ENCODE measurements at regions not wholly inside any gene's neighbourhood (a gene's known extent, or its start where the extent isn't known, plus 50 kb on each side); places are given as distances from the start of the nearest gene placed in this dataset.
"Not testable (repeated sequence)": the region's sequence is repeated elsewhere in the genome, so short reads cannot be mapped to it uniquely, and the experiment has no call there.

- DNase-seq: not testable (repeated sequence)
Observed at GRCh38 chr7:149930374-149931068, 56.8 kb downstream of the ATP6V0E2 start.

- not testable (repeated sequence) for DNase-seq
Observed at GRCh38 chr7:149933776-149934175, 60.0 kb downstream of the ATP6V0E2 start.

GRCh38 chr7:149947346-149947745, 73.6 kb downstream of the ATP6V0E2 start:
- not testable (repeated sequence) for DNase-seq

- DNase-seq: not testable (repeated sequence)
Observed at GRCh38 chr7:149948444-149948843, 74.7 kb downstream of the ATP6V0E2 start.

GRCh38 chr7:149949863-149950577, 76.3 kb downstream of the ATP6V0E2 start:
- not testable (repeated sequence) for DNase-seq

- not testable (repeated sequence) for DNase-seq
Observed at GRCh38 chr7:149950578-149950924, 76.8 kb downstream of the ATP6V0E2 start.

- not testable (repeated sequence) for DNase-seq
Observed at GRCh38 chr7:149951579-149951978, 77.8 kb downstream of the ATP6V0E2 start.

GRCh38 chr7:149958880-149959279, 85.1 kb downstream of the ATP6V0E2 start:
- DNase-seq: not testable (repeated sequence)

GRCh38 chr7:149960863-149961262, 87.1 kb downstream of the ATP6V0E2 start:
- not testable (repeated sequence) for DNase-seq

- not testable (repeated sequence) for DNase-seq
Observed at GRCh38 chr7:149961878-149962277, 88.1 kb downstream of the ATP6V0E2 start.

- not testable (repeated sequence) for DNase-seq
Observed at GRCh38 chr7:149962685-149963319, 89.0 kb downstream of the ATP6V0E2 start.

GRCh38 chr7:149963985-149964384, 90.2 kb downstream of the ATP6V0E2 start:
- DNase-seq: not testable (repeated sequence)

GRCh38 chr7:149966444-149966843, 92.7 kb downstream of the ATP6V0E2 start:
- DNase-seq: not testable (repeated sequence)

- DNase-seq: not testable (repeated sequence)
Observed at GRCh38 chr7:149972977-149973376, 99.2 kb downstream of the ATP6V0E2 start.

GRCh38 chr7:149973681-149974080, 99.9 kb downstream of the ATP6V0E2 start:
- not testable (repeated sequence) for DNase-seq

GRCh38 chr7:149975608-149976007, 101.8 kb downstream of the ATP6V0E2 start:
- DNase-seq: not testable (repeated sequence)

GRCh38 chr7:149978537-149978936, 104.8 kb downstream of the ATP6V0E2 start:
- not testable (repeated sequence) for DNase-seq

GRCh38 chr7:149978944-149979343, 105.2 kb downstream of the ATP6V0E2 start:
- DNase-seq: not testable (repeated sequence)

- DNase-seq: not testable (repeated sequence)
Observed at GRCh38 chr7:149982537-149983112, 108.9 kb downstream of the ATP6V0E2 start.

- not testable (repeated sequence) for DNase-seq
Observed at GRCh38 chr7:149986866-149987265, 113.1 kb downstream of the ATP6V0E2 start.

GRCh38 chr7:149991652-149992302, 118.0 kb downstream of the ATP6V0E2 start:
- not testable (repeated sequence) for DNase-seq

GRCh38 chr7:149992366-149992765, 118.6 kb downstream of the ATP6V0E2 start:
- not testable (repeated sequence) for DNase-seq

Measured in SW 1271 (cell line).